CD1c-positive myeloid dendritic cell (primary cell): ENCODE measurements at regions not wholly inside any gene's neighbourhood (a gene's known extent, or its start where the extent isn't known, plus 50 kb on each side); places are given as distances from the start of the nearest gene placed in this dataset.
"Not testable (repeated sequence)": the region's sequence is repeated elsewhere in the genome, so short reads cannot be mapped to it uniquely, and the experiment has no call there.

Experiments
- DNase-seq: peaks from one replicate; pipeline ENCODE4 v3.0.0-alpha.2; 2016; ENCODE audit errors: extremely low spot score

- DNase-seq: no peak
These were observed 690.1 kb upstream of the BCHE start for GRCh38 chr3:166527325-166527724.

GRCh38 chr3:166526881-166527280 lies 689.7 kb upstream of the BCHE start:
- DNase-seq: no peak

- DNase-seq: no peak
These were observed 684.8 kb upstream of the BCHE start for GRCh38 chr3:166522017-166522416.

GRCh38 chr3:166519443-166519842 lies 682.2 kb upstream of the BCHE start:
- no peak for DNase-seq

GRCh38 chr3:166518040-166518439 lies 680.8 kb upstream of the BCHE start:
- no peak for DNase-seq

GRCh38 chr3:166510382-166510781 lies 673.2 kb upstream of the BCHE start:
- no peak for DNase-seq

- DNase-seq: not testable (repeated sequence)
These were observed 663.2 kb upstream of the BCHE start for GRCh38 chr3:166500420-166500819.

- DNase-seq: no peak
These were observed 662.4 kb upstream of the BCHE start for GRCh38 chr3:166499636-166500035.

- no peak for DNase-seq
These were observed 661.2 kb upstream of the BCHE start for GRCh38 chr3:166498446-166498845.

GRCh38 chr3:166489826-166490225 lies 652.6 kb upstream of the BCHE start:
- no peak for DNase-seq

- no peak for DNase-seq
These were observed 651.9 kb upstream of the BCHE start for GRCh38 chr3:166488977-166489672.

GRCh38 chr3:166484470-166484869 lies 647.2 kb upstream of the BCHE start:
- DNase-seq: no peak

- DNase-seq: no peak
These were observed 644.1 kb upstream of the BCHE start for GRCh38 chr3:166481340-166481739.

- no peak for DNase-seq
These were observed 641.1 kb upstream of the BCHE start for GRCh38 chr3:166478356-166478755.

- DNase-seq: no peak
These were observed 636.3 kb upstream of the BCHE start for GRCh38 chr3:166473501-166473900.

GRCh38 chr3:166472015-166472414 lies 634.8 kb upstream of the BCHE start:
- no peak for DNase-seq

GRCh38 chr3:166471074-166471767 lies 634.0 kb upstream of the BCHE start:
- DNase-seq: no peak

GRCh38 chr3:166462891-166463470 lies 625.8 kb upstream of the BCHE start:
- no peak for DNase-seq

- DNase-seq: no peak
These were observed 624.4 kb upstream of the BCHE start for GRCh38 chr3:166461626-166462025.

- DNase-seq: no peak
These were observed 620.2 kb upstream of the BCHE start for GRCh38 chr3:166457382-166457781.

GRCh38 chr3:166456286-166456685 lies 619.1 kb upstream of the BCHE start:
- no peak for DNase-seq

- DNase-seq: no peak
These were observed 618.5 kb upstream of the BCHE start for GRCh38 chr3:166455744-166456143.

- no peak for DNase-seq
These were observed 616.3 kb upstream of the BCHE start for GRCh38 chr3:166453478-166453877.
